ENCODE measurements at regions not wholly inside any gene's neighbourhood (a gene's known extent, or its start where the extent isn't known, plus 50 kb on each side); places are given as distances from the start of the nearest gene placed in this dataset.

DNA sequence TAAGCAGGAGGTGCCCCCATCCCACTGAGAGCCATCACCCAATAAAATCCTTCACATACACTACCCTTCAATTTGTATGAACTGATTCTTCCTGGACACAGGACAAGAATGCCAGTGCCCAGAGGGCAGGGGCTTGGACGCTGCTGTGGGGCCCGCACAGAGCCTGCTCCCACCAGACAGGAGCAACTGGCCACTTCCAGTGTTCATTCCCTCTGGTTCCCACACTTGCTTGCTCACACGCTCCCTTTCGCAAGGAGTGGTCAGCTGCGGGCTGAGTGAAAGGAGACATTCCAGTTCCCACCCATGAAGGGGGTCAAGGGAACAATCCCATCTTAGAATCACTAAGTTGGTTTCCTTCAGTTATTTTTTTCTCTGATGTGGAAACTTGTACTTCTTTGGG, 314.5 kb upstream of the ACO1 start:
- TF ChIP-seq CTCF (IDR thresholded peaks at IDR 0.05) (no peak), POLR2A (IDR thresholded peaks at IDR 0.05) (no peak)
